PC-9 (cell line): ENCODE measurements at regions not wholly inside any gene's neighbourhood (a gene's known extent, or its start where the extent isn't known, plus 50 kb on each side); places are given as distances from the start of the nearest gene placed in this dataset.
A peak's percentile ranks its signal among the peaks of the same experiment; 100 is the strongest.

Source experiments
- BruUV-seq: library from RNA; stranded (reverse); fragments of 400-500 nt; replicated peaks from 2 replicates; lab custom pipeline; 2021; lab: Mats Ljungman, UMichigan
- CTCF ChIA-PET: fragments of 300-600 bp; sonication (Branson Sonifier 250); formaldehyde crosslinking; loops from one replicate; lab custom pipeline; 2022; ENCODE audit warnings: antibody characterized with exemption; lab: Charles Lee
- POLR2A ChIA-PET: fragments of 300-600 bp; sonication (Branson Sonifier 250); formaldehyde crosslinking; loops from one replicate; lab custom pipeline; 2022; ENCODE audit warnings: antibody characterized with exemption; ENCODE audit not compliant: unreplicated experiment; lab: Charles Lee
- DNase-seq, 2 experiments: peaks; one replicate each; pipeline versions ENCODE4 v3.0.0 to v3.0.0-alpha.2; 2015 to 2022; ENCODE audit warnings: mixed read lengths in 1 of 2
- H2AFZ ChIP-seq: fragments of 200-600 bp; sonication (generic); 2 replicates; pipeline ENCODE4 v1.8.1; 2017; ENCODE audit warnings: antibody characterized with exemption
- H3F3A ChIP-seq: fragments of 200-600 bp; sonication (generic); 2 replicates; pipeline ENCODE4 v1.8.1; 2017; ENCODE audit warnings: antibody characterized with exemption, mild to moderate bottlenecking, low read depth; ENCODE audit not compliant: insufficient read depth
- H3K27ac ChIP-seq: fragments of 200-600 bp; sonication (generic); 2 replicates; pipeline ENCODE4 v1.6.1; 2016; ENCODE audit warnings: mixed run types
- H3K27me3 ChIP-seq: fragments of 200-600 bp; sonication (generic); 2 replicates; pipeline ENCODE4 v1.6.1; 2016; ENCODE audit warnings: low read depth, mixed run types; ENCODE audit not compliant: insufficient read depth
- H3K36me3 ChIP-seq: fragments of 200-600 bp; sonication (generic); 2 replicates; pipeline ENCODE4 v1.6.1; 2016; ENCODE audit warnings: low read depth, mixed run types
- H3K4me1 ChIP-seq: fragments of 200-600 bp; sonication (generic); replicated peaks from 2 replicates; pipeline ENCODE4 v1.6.1; 2016; ENCODE audit warnings: mixed run types; ENCODE audit not compliant: insufficient read depth
- H3K4me2 ChIP-seq: fragments of 200-600 bp; sonication (generic); 2 replicates; pipeline ENCODE4 v1.6.1; 2017; ENCODE audit warnings: mixed run types
- H3K4me3 ChIP-seq: fragments of 200-600 bp; sonication (generic); 2 replicates; pipeline ENCODE4 v1.6.1; 2016; ENCODE audit warnings: mixed run types
- H3K79me2 ChIP-seq: fragments of 200-600 bp; sonication (generic); 2 replicates; pipeline ENCODE4 v1.6.1; 2017; ENCODE audit warnings: low read depth, mixed run types
- H3K9me2 ChIP-seq: fragments of 200-600 bp; sonication (generic); 2 replicates; pipeline ENCODE4 v1.8.1; 2017; ENCODE audit warnings: mild to moderate bottlenecking; ENCODE audit not compliant: insufficient read depth
- H3K9me3 ChIP-seq: fragments of 200-600 bp; sonication (generic); 2 replicates; pipeline ENCODE4 v1.8.1; 2016; ENCODE audit warnings: low read depth; ENCODE audit not compliant: insufficient read depth
- H4K20me1 ChIP-seq: fragments of 200-600 bp; sonication (generic); 2 replicates; pipeline ENCODE4 v1.8.1; 2017; ENCODE audit not compliant: insufficient read depth
- EZH2 ChIP-seq: fragments of 200-600 bp; sonication (generic); IDR thresholded peaks from 2 replicates; pipeline ENCODE4 v1.8.0; 2017; ENCODE audit warnings: antibody characterized with exemption, low read depth
- intact Hi-C: fragments of 100-400 bp; cut with micrococcal nuclease; formaldehyde crosslinking; loops from one replicate; pipeline ENCODE4 v1.10.0; 2022; ENCODE audit not compliant: unreplicated experiment
- TF ChIP-seq, protein P1 (sequence below): fragments of 200-600 bp; sonication (generic); conservative IDR thresholded peaks from 2 replicates; pipeline ENCODE4 v1.6.1; 2017; ENCODE audit warnings: mixed run types, antibody characterized with exemption, mild to moderate bottlenecking, moderate library complexity

DNA sequence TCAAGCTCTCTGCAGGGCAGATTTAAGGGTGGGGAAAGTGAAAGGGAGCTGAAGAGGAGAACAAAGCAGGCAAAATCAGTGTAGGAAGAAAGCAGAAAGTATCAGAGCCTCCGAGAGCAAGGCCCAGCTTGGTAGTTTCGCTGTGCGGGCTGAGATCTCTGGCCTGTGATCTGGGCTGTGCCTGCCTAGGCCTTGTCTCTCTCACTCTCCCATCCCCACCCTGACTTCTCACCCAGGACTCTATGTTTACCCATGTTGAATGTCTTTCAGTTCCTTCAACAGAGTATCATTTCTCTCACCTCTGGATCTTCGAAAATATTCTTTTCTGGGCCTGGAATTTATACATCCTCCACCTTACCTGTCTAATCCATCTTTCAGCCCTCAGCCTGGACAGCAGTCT lies 391.3 kb downstream of the FOXO1 start:
- peaks cover 27% of the 10 kb centered on the region for H3K4me1 ChIP-seq
- H3K4me3 ChIP-seq = no peak overlapping the region
- peaks cover 20% of the 10 kb centered on the region for H3F3A ChIP-seq
- ChIA-PET POLR2A (no interaction called here), CTCF (no interaction called here)
- no peak for DNase-seq
- no peak for TF ChIP-seq EZH2
- TF ChIP-seq, protein P1, sequence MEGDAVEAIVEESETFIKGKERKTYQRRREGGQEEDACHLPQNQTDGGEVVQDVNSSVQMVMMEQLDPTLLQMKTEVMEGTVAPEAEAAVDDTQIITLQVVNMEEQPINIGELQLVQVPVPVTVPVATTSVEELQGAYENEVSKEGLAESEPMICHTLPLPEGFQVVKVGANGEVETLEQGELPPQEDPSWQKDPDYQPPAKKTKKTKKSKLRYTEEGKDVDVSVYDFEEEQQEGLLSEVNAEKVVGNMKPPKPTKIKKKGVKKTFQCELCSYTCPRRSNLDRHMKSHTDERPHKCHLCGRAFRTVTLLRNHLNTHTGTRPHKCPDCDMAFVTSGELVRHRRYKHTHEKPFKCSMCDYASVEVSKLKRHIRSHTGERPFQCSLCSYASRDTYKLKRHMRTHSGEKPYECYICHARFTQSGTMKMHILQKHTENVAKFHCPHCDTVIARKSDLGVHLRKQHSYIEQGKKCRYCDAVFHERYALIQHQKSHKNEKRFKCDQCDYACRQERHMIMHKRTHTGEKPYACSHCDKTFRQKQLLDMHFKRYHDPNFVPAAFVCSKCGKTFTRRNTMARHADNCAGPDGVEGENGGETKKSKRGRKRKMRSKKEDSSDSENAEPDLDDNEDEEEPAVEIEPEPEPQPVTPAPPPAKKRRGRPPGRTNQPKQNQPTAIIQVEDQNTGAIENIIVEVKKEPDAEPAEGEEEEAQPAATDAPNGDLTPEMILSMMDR = no peak
- intact Hi-C loops = no loop called here
- BruUV-seq = no TSS peak
- H3K9me3 ChIP-seq = no peaks in the 10 kb centered on the region
- H3K4me2 ChIP-seq = no peak overlapping the region
- no peaks in the 10 kb centered on the region for H3K79me2 ChIP-seq
- H3K36me3 ChIP-seq = no peaks in the 10 kb centered on the region
- no peak overlapping the region for H3K27ac ChIP-seq
- no peaks in the 10 kb centered on the region for H3K27me3 ChIP-seq
- H4K20me1 ChIP-seq = no peaks in the 10 kb centered on the region
- H2AFZ ChIP-seq = no peak overlapping the region
- H3K9me2 ChIP-seq = no peaks in the 10 kb centered on the region

DNA sequence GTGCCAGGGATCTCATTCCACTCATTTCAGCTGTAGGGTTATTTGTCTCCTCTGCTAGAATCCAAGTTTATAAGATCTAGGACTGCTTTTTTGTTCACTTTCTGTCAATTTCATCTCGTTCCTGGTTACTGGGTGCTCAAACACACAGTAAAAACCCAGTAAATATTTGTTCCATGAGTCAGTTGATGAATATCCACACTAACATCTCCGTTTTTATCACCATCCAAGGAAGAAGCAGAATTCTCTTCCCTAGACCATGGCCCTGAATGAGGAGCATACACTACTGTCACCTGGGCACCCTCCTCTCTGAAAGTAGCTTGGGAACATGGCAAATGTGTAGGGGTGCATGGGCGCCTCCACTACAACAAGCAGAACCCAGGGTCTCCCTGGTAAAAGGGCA lies 390.8 kb downstream of the FOXO1 start:
- Histone ChIP-seq H3K36me3 (no peaks in the 10 kb centered on the region), H4K20me1 (no peaks in the 10 kb centered on the region), H3F3A (peaks cover 20% of the 10 kb centered on the region), H3K4me2 (no peak overlapping the region), H3K4me1 (peaks cover 27% of the 10 kb centered on the region), H3K9me2 (no peaks in the 10 kb centered on the region), H2AFZ (no peak overlapping the region), H3K79me2 (no peaks in the 10 kb centered on the region), H3K9me3 (no peaks in the 10 kb centered on the region), H3K4me3 (no peak overlapping the region), H3K27ac (no peak overlapping the region), H3K27me3 (no peaks in the 10 kb centered on the region)
- DNase-seq = no peak
- TF ChIP-seq, protein P1 = no peak
- no peak for TF ChIP-seq EZH2
- BruUV-seq = no TSS peak
- intact Hi-C loops = no loop called here
- ChIA-PET CTCF (no interaction called here), POLR2A (no interaction called here)

DNA sequence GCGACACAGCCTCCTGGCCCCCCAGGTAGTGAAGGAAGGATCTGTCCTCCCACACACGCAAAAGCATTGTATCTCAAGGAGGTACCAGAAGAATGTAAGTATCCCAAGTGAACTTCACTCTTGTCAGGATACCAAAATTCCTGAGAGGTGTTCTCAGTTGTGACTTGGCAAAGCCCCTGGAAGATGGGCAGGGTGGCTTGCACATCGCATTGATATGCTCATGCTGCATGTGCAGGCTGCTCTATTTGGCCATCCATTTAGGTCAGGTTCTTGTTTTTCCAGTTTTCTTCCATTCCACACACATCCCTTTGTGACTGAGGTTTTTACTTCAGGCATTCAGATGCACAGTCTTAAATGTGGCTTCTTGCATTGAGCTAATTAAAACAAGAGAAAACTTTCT lies 382.8 kb downstream of the FOXO1 start:
- Histone ChIP-seq H3K27me3 (no peaks in the 10 kb centered on the region), H4K20me1 (no peaks in the 10 kb centered on the region), H3K4me1 (peaks cover 12% of the 10 kb centered on the region), H2AFZ (no peak overlapping the region), H3K4me2 (peak overlapping the region; percentile 21; the same call in 1 of the 2 replicates), H3K9me3 (no peaks in the 10 kb centered on the region), H3K9me2 (no peaks in the 10 kb centered on the region), H3K79me2 (no peaks in the 10 kb centered on the region), H3K4me3 (no peak overlapping the region), H3F3A (no peaks in the 10 kb centered on the region), H3K36me3 (no peaks in the 10 kb centered on the region), H3K27ac (no peak overlapping the region)
- DNase-seq = peak; percentile 55 to 81
- POLR2A ChIA-PET = interaction anchor here (0.7 kb wide), 1 partner anchor 13 kb away, joined by 10 read pairs; no protein-coding TSS in a partner anchor
- CTCF ChIA-PET = no interaction called here
- no peak for TF ChIP-seq EZH2
- TF ChIP-seq, protein P1 = no peak
- intact Hi-C loops = loop anchor here (1.0 kb wide), 1 partner anchor 11 kb away; no protein-coding TSS in a partner anchor
- BruUV-seq = no TSS peak
